AG10803 (cell line): ENCODE measurements at regions not wholly inside any gene's neighbourhood (a gene's known extent, or its start where the extent isn't known, plus 50 kb on each side); places are given as distances from the start of the nearest gene placed in this dataset.

Experiments used
- DNase-seq: peaks from one replicate; pipeline ENCODE4 v3.0.0; 2010; ENCODE audit warnings: low read depth
- H3K4me3 ChIP-seq: 2 replicates; pipeline ENCODE4 v1.5.1; 2011; ENCODE audit warnings: mild to moderate bottlenecking, low read length, control low read depth
- TF ChIP-seq, protein P1 (sequence below): conservative IDR thresholded peaks from 2 replicates; pipeline ENCODE4 v1.5.1; 2011; ENCODE audit warnings: mild to moderate bottlenecking, low read length, control low read depth, inconsistent platforms

DNA sequence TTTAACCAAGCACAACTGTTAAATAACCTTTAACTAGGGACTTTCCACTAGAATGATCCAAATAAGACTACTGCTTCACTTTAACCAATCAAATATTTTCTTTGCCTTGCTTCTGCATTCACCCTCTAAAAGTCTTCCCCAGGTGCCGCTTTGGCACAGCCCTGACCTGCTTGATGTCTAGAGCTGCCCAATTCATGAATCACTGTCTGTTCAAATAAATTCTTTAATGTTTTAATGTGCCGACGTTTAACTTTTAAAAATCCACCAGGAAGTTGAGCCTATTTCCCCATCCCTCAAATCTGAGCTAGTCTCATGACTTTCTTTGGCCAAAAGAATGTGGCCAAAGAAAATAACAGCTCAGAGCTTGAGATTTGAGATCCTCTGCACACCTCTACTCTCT lies 277.8 kb upstream of the SOX9 start:
- H3K4me3 ChIP-seq = no peak overlapping the region
- TF ChIP-seq, protein P1, sequence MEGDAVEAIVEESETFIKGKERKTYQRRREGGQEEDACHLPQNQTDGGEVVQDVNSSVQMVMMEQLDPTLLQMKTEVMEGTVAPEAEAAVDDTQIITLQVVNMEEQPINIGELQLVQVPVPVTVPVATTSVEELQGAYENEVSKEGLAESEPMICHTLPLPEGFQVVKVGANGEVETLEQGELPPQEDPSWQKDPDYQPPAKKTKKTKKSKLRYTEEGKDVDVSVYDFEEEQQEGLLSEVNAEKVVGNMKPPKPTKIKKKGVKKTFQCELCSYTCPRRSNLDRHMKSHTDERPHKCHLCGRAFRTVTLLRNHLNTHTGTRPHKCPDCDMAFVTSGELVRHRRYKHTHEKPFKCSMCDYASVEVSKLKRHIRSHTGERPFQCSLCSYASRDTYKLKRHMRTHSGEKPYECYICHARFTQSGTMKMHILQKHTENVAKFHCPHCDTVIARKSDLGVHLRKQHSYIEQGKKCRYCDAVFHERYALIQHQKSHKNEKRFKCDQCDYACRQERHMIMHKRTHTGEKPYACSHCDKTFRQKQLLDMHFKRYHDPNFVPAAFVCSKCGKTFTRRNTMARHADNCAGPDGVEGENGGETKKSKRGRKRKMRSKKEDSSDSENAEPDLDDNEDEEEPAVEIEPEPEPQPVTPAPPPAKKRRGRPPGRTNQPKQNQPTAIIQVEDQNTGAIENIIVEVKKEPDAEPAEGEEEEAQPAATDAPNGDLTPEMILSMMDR = no peak
- DNase-seq = no peak

DNA sequence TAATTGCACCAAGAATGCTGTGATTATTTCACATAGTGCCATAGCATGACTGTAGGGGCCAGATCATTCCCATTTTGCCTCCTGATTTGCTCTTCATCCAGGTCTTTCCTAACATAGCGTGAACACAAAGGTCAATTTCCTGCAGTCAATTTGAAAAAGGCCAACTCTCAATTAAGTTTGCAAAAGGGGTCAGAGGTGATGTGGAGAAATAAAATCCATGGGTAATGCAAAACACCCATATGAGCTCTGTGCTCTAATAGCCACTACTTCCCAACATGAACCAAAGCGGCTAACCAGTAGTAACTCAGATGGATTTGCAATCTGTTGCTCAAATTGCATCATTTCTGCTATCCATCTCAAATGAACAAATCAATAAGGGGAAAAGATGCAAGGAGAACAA lies 275.5 kb upstream of the SOX9 start:
- TF ChIP-seq, protein P1 = no peak

DNA sequence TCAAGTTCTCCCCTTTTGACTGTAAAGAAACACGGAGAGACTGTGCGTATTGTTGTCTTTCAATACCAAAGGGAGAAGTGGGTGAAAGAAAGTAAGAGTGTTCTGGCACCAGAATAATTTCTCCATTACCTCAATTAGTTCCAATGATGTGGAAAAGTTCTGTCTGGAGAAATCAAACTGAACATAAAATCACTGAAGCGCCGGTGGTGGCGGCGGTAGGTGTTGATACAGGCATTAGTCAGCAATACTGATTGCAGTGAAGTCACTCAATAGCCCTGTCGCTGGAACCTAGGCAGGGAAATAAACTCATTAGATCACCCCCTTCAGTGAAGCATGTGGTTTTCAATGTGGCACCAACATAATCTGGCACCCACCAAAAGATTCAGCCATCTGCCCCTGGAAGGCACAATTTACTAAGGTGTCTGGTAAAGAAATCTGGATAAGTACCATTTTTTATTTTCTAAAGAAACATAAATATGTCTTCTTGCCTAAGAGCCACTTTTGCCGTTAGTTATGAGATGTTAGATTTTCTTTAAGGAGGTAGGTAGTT lies 274.2 kb upstream of the SOX9 start:
- TF ChIP-seq, protein P1 = no peak
- no peak overlapping the region for H3K4me3 ChIP-seq
- no peak for DNase-seq

More for the DNA sequence above, 275.5 kb upstream of the SOX9 start:
- no peak for DNase-seq
- no peak overlapping the region for H3K4me3 ChIP-seq

DNA sequence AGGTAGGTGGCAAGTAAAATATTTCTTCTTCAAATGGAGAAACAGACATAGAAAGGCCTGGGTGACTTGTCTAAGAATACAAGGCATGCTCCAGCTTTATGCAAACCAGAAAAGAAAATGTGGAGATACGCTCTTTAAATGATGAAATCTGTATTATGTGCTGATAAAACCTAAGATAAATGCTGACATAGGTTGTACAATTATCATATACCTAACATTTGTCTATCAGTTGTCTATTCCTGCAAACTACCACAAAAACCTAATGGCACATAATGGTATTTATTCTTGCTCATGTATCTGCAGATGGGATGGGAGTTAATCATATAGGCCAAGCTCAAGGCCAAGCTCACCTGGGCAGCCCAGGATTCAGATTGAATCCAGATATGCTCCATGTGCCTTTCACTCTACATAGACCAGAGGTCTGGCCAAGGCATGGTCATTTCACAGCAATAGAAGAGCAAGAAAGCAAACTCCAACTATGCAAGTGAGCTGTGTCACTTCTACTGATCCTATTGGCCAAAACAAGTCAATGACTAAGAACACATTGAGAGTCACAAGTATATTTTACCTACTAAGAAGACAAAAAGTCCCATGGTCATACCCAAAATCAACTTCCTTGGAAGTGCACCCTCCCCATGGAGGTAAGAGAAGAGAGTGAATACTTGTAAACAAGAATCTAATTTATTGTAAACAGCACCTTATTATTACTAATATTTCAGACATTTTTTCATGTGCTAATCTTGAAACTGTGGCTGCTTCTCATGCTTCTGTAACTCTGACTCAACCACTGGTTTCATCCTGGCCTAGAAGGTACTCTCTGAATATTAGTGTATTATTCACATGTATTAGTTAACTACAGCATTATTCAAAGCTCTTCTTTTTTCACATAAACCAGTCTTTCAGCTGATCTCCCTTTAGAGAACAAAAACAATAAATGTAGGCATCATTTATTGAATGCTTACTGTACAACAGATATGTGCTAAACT lies 270.7 kb upstream of the SOX9 start:
- no peak for DNase-seq
- TF ChIP-seq, protein P1 = no peak
- H3K4me3 ChIP-seq = no peak overlapping the region

DNA sequence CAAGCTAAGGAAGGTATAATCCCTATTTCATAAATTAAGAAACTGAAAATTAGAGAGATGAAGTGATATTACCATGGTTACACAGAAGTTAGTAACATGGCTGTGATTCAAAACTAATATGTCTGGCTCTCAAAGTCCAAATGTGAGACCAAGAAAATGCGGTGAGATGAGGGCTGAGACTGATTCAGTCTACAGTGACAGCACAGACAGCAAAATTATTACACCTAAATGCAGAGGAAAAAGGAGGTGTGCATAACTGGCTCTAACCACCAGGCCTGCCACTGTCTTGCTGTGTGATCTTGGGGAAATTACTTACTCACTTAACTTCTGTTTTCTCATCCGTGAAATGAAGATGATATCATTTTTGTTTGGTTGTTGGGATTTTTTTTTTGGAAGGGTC lies 270.0 kb upstream of the SOX9 start:
- no peak for DNase-seq
- TF ChIP-seq, protein P1 = no peak
- no peak overlapping the region for H3K4me3 ChIP-seq

DNA sequence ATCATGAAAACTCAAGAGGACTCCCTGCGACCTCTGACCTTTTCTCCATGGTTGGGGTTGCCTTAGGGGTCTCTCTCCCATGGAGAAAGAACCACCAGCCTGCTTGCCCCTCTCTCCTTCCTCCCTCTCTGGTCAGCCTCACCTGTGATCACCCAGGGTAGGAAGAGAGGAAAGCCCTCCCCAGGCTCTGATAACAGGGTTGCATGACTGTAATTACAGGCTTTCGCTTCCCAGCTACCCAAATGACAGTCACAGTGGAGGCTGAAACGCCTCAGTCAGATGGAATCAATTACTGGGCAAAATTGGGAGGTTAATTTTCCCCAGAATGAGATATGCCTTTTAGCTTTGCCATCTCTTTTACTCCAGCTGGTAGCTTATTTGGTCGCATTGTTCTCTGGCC lies 265.8 kb upstream of the SOX9 start:
- TF ChIP-seq, protein P1 = no peak
- DNase-seq = no peak
- no peak overlapping the region for H3K4me3 ChIP-seq

DNA sequence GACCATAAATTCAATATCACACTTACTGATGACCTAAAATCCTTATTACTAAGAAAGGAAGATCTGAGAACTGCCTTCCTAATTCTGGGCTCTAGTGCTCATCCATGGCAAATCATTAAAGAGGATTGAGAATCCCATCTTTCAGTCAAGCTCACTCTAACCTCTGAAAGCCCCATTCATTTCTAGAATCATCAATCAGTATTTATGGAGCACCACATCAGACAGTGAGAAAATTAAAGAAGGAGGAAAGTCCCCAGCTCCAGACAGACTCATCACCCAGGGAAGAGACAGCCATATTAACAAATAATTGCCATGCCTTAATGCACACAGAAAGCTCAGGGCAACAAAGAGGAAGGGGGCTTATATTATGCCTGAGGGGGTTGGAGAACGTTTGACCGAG lies 256.1 kb upstream of the SOX9 start:
- no peak overlapping the region for H3K4me3 ChIP-seq
- DNase-seq = no peak
- TF ChIP-seq, protein P1 = no peak
